Uterus (tissue), 3 donors: ENCODE measurements at regions not wholly inside any gene's neighbourhood (a gene's known extent, or its start where the extent isn't known, plus 50 kb on each side); places are given as distances from the start of the nearest gene placed in this dataset.

ENCODE experiments used
- DNase-seq, 2 donors: peaks; one replicate each; pipeline ENCODE4 v3.0.0-alpha.2; 2019 to 2020
- H3K27ac ChIP-seq, 2 donors: fragments of 200-600 bp; sonication (generic); 1 replicate in 1 of 2; 2 replicates in 1 of 2; pipeline ENCODE4 v1.5.1; 2016 to 2018
- H3K27me3 ChIP-seq, 2 donors: fragments of 200-600 bp; sonication (generic); one replicate each; pipeline ENCODE4 v1.5.1; 2018 to 2019; ENCODE audit warnings: control low read depth in 1 of 2
- H3K36me3 ChIP-seq, 2 donors: fragments of 200-600 bp; sonication (generic); one replicate each; pipeline ENCODE4 v1.5.1; 2019; ENCODE audit warnings: control low read depth in 1 of 2
- H3K4me1 ChIP-seq, 2 donors: fragments of 200-600 bp; sonication (generic); one replicate each; pipeline ENCODE4 v1.5.1; 2018 to 2019; ENCODE audit warnings: control low read depth in 1 of 2
- H3K4me3 ChIP-seq, 2 donors: fragments of 200-600 bp; sonication (generic); 1 replicate in 1 of 2; 2 replicates in 1 of 2; pipeline ENCODE4 v1.5.1; 2018 to 2019; ENCODE audit warnings: mild to moderate bottlenecking in 1 of 2
- H3K9me3 ChIP-seq, 2 donors: fragments of 200-600 bp; sonication (generic); one replicate each; pipeline ENCODE4 v1.5.1; 2019; ENCODE audit warnings: control low read depth in 1 of 2
- POLR2A ChIP-seq, 2 donors: fragments of 450-650 bp; IDR thresholded peaks; one replicate each; pipeline ENCODE4 v1.6.1; 2016; ENCODE audit warnings: antibody characterized with exemption in 2 of 2, mild to moderate bottlenecking in 1 of 2, moderate library complexity in 1 of 2
- intact Hi-C: fragments of 100-400 bp; cut with DNase I; formaldehyde crosslinking; loops from one replicate; pipeline ENCODE4 v1.15.1; 2023; ENCODE audit warnings: low total_unique reads
- TF ChIP-seq, protein P1 (sequence below), 4 experiments: fragments of 200-600 bp in 2 of 4; fragments of 450-650 bp in 2 of 4; sonication (generic) in 2 of 4; IDR thresholded peaks; one replicate each; pipeline ENCODE4 v1.5.1; 2016 to 2019; ENCODE audit warnings: antibody characterized with exemption in 4 of 4, mild to moderate bottlenecking in 2 of 4, moderate library complexity in 1 of 4
- donor health status: DM: yes; HTN: yes; CAD: no.

DNA sequence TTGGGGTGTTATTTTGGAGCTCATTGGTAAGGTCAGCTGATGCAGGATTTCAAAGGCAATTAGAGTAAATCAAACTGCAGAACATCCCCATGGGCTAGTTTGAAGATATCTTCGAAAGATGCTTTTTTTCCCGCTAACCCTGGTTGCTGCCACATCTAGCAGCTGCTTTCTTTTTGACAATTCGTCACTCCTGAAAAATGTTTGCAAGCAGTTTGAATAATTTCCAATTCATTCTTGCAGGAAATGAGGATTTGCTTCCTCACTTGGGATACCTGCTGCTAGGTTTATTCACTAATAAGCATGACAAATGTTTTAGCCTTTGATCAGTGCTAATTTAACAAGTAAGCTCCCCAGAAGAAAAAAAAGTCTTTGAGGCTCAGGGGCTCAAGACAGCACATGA is 649.6 kb upstream of the RORB start:
- no peak for DNase-seq
- H3K36me3 ChIP-seq: no peaks in the 10 kb centered on the region
- no peaks in the 10 kb centered on the region for H3K4me1 ChIP-seq
- no peaks in the 10 kb centered on the region for H3K27me3 ChIP-seq
- H3K4me3 ChIP-seq: no peak overlapping the region
- no peaks in the 10 kb centered on the region for H3K9me3 ChIP-seq
- H3K27ac ChIP-seq: no peak overlapping the region
- TF ChIP-seq, protein P1, sequence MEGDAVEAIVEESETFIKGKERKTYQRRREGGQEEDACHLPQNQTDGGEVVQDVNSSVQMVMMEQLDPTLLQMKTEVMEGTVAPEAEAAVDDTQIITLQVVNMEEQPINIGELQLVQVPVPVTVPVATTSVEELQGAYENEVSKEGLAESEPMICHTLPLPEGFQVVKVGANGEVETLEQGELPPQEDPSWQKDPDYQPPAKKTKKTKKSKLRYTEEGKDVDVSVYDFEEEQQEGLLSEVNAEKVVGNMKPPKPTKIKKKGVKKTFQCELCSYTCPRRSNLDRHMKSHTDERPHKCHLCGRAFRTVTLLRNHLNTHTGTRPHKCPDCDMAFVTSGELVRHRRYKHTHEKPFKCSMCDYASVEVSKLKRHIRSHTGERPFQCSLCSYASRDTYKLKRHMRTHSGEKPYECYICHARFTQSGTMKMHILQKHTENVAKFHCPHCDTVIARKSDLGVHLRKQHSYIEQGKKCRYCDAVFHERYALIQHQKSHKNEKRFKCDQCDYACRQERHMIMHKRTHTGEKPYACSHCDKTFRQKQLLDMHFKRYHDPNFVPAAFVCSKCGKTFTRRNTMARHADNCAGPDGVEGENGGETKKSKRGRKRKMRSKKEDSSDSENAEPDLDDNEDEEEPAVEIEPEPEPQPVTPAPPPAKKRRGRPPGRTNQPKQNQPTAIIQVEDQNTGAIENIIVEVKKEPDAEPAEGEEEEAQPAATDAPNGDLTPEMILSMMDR (IDR thresholded peaks at IDR 0.05): no peak
- TF ChIP-seq POLR2A (IDR thresholded peaks at IDR 0.05): no peak
- intact Hi-C loops: no loop called here

DNA sequence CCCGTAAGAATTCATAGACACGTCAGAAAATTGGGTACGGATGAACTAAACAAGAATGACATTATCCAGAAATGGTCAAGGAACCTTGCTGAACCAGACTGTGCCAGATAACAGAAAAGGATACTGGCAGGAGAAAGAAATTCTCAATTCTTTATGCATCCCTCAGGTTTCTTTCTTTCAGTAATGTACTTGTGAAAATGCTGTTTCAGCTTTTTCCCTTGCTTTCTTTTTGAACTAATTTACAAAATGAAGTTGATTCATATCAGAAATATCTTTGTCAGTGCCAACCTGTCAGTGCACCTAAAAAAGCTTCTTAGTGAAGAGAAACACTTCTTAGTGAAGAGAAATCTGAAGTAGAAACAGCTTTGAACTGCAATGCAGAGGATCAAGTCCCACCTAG is 643.6 kb upstream of the RORB start:
- TF ChIP-seq POLR2A (IDR thresholded peaks at IDR 0.05): no peak
- TF ChIP-seq, protein P1 (IDR thresholded peaks at IDR 0.05): no peak
- no peaks in the 10 kb centered on the region for H3K36me3 ChIP-seq
- H3K9me3 ChIP-seq: no peaks in the 10 kb centered on the region
- no peak overlapping the region for H3K4me3 ChIP-seq
- H3K27me3 ChIP-seq: no peaks in the 10 kb centered on the region
- no peaks in the 10 kb centered on the region for H3K4me1 ChIP-seq
- no peak for DNase-seq
- no peak overlapping the region for H3K27ac ChIP-seq
- intact Hi-C loops: no loop called here

DNA sequence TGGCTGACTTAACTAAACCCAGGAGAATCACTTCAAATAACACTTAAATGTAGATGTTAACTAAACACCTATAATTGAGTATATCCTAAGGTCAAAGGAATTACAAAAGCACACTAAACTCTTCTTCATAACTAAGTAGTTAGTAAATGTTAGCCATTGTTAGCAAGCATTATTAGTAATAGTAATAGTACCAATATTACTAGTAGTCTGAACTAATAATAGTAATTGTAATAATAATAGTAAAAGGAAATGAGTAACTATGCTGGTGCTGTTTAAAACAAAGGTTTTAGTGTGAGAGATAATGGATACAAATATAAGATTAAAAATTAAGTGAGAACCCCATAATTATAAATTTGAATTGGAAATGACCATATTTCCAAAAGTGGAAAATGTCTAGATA is 641.9 kb upstream of the RORB start:
- DNase-seq: no peak
- TF ChIP-seq, protein P1 (IDR thresholded peaks at IDR 0.05): no peak
- no peak for TF ChIP-seq POLR2A (IDR thresholded peaks at IDR 0.05)
- Histone ChIP-seq H3K4me3 (no peak overlapping the region), H3K36me3 (no peaks in the 10 kb centered on the region), H3K27ac (no peak overlapping the region), H3K27me3 (no peaks in the 10 kb centered on the region), H3K4me1 (no peaks in the 10 kb centered on the region), H3K9me3 (no peaks in the 10 kb centered on the region)
- intact Hi-C loops: no loop called here

DNA sequence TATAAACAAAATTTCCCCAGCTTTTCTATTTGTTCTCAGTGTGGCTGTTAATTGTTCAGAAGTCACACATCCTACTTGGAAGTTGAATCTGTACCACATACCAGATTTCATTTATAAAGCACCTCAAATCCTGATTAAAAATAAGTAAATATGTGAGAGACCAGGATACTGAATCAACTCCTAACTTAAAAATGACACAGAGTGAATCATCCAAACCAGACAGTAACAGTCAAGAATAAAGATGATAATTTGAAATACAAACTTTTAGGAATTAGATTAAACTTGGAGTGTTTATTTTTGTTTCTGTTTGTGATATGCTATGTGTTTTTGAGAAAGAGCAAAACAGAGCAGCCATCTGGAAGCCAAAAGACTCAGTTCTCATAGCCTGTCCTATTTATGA is 633.2 kb upstream of the RORB start:
- no peak for DNase-seq
- H3K27me3 ChIP-seq: no peaks in the 10 kb centered on the region
- no peak overlapping the region for H3K4me3 ChIP-seq
- intact Hi-C loops: no loop called here
- no peaks in the 10 kb centered on the region for H3K4me1 ChIP-seq
- no peaks in the 10 kb centered on the region for H3K36me3 ChIP-seq
- TF ChIP-seq, protein P1 (IDR thresholded peaks at IDR 0.05): no peak
- no peak for TF ChIP-seq POLR2A (IDR thresholded peaks at IDR 0.05)
- H3K9me3 ChIP-seq: no peaks in the 10 kb centered on the region
- no peak overlapping the region for H3K27ac ChIP-seq

DNA sequence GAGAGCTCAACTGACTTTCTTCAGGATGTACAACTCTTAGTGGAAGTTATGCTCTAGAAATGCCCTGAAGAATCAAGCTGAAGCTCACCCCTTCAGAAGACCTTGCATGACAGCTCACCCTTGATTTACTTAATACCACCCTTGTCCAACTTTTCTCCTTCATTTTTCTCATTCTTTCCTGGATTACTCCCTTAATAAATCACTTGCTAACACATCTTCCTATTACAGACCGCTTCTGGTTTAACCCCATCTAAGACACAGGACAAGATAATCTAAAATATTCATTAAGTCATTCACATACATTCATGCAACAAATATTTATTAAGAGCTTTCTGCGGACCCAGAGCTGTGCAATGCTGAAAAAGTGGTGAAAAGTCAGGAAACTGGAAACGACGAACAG is 630.7 kb upstream of the RORB start:
- no peaks in the 10 kb centered on the region for H3K9me3 ChIP-seq
- no peaks in the 10 kb centered on the region for H3K36me3 ChIP-seq
- DNase-seq: no peak
- H3K27ac ChIP-seq: no peak overlapping the region
- no peak for TF ChIP-seq POLR2A (IDR thresholded peaks at IDR 0.05)
- TF ChIP-seq, protein P1 (IDR thresholded peaks at IDR 0.05): no peak
- intact Hi-C loops: no loop called here
- H3K27me3 ChIP-seq: no peaks in the 10 kb centered on the region
- H3K4me1 ChIP-seq: no peaks in the 10 kb centered on the region
- no peak overlapping the region for H3K4me3 ChIP-seq
